Fibroblast of lung (primary cell): ENCODE measurements at regions not wholly inside any gene's neighbourhood (a gene's known extent, or its start where the extent isn't known, plus 50 kb on each side); places are given as distances from the start of the nearest gene placed in this dataset.

Source experiments
- DNase-seq, 2 donors: peaks; one replicate each; pipeline versions ENCODE4 v3.0.0 to v3.0.0-alpha.2; 2010; ENCODE audit warnings: low read depth in 2 of 2
- H2AFZ ChIP-seq: 2 replicates; pipeline ENCODE4 v1.5.1; 2012; ENCODE audit warnings: low read length, control low read depth, inconsistent platforms
- H3K27ac ChIP-seq: 2 replicates; pipeline ENCODE4 v1.5.1; 2011; ENCODE audit warnings: low read length, control low read depth; ENCODE audit not compliant: insufficient read depth
- H3K27me3 ChIP-seq: 2 replicates; pipeline ENCODE4 v1.5.1; 2011; ENCODE audit warnings: mild to moderate bottlenecking, low read length; ENCODE audit not compliant: control insufficient read depth, insufficient read depth
- H3K36me3 ChIP-seq: 2 replicates; pipeline ENCODE4 v1.5.1; 2011; ENCODE audit warnings: low read length; ENCODE audit not compliant: control insufficient read depth, insufficient read depth
- H3K4me1 ChIP-seq: 2 replicates; pipeline ENCODE4 v1.5.1; 2011; ENCODE audit warnings: low read length; ENCODE audit not compliant: control insufficient read depth, insufficient read depth; ENCODE audit errors: extremely low read depth
- H3K4me2 ChIP-seq: 2 replicates; pipeline ENCODE4 v1.5.1; 2011; ENCODE audit warnings: low read length, control low read depth; ENCODE audit not compliant: insufficient read depth; ENCODE audit errors: extremely low read depth
- H3K4me3 ChIP-seq, 4 experiments: fragments of 200-600 bp in 1 of 4; sonication (generic) in 1 of 4; replicated peaks in 1 of 4; 2 replicates each; pipeline ENCODE4 v1.5.1; 2011 to 2016; ENCODE audit warnings: low read length in 4 of 4, low read depth in 3 of 4, mild to moderate bottlenecking in 3 of 4, control low read depth in 2 of 4, inconsistent platforms in 1 of 4, mixed read lengths in 1 of 4; ENCODE audit not compliant: insufficient read depth in 1 of 4; ENCODE audit errors: control extremely low read depth in 1 of 4
- H3K79me2 ChIP-seq: 2 replicates; pipeline ENCODE4 v1.5.1; 2012; ENCODE audit warnings: mild to moderate bottlenecking, low read length, inconsistent platforms; ENCODE audit not compliant: control insufficient read depth, insufficient read depth
- H3K9ac ChIP-seq: 2 replicates; pipeline ENCODE4 v1.5.1; 2011; ENCODE audit warnings: mild to moderate bottlenecking, low read length, control low read depth; ENCODE audit not compliant: insufficient read depth
- H3K9me3 ChIP-seq: 2 replicates; pipeline ENCODE4 v1.5.1; 2012; ENCODE audit warnings: low read depth, low read length; ENCODE audit not compliant: control insufficient read depth, insufficient read depth
- H4K20me1 ChIP-seq: 2 replicates; pipeline ENCODE4 v1.5.1; 2011; ENCODE audit warnings: low read length; ENCODE audit not compliant: control insufficient read depth, insufficient read depth; ENCODE audit errors: extremely low read depth
- CTCF ChIP-seq, 2 donors: IDR thresholded peaks in 1 of 2; conservative IDR thresholded peaks in 1 of 2; 1 replicate in 1 of 2; 2 replicates in 1 of 2; pipeline ENCODE4 v1.5.1; 2011 to 2012; ENCODE audit warnings: low read length in 2 of 2, control low read depth in 1 of 2, inconsistent platforms in 1 of 2, low read depth in 1 of 2, mild to moderate bottlenecking in 1 of 2
- EZH2 ChIP-seq: IDR thresholded peaks from 2 replicates; pipeline ENCODE4 v1.5.1; 2012; ENCODE audit warnings: low read length, control low read depth, mild to moderate bottlenecking; ENCODE audit errors: missing control alignments

- Histone ChIP-seq H3K4me1 (no peaks in the 10 kb centered on the region), H3K4me3 (no peak overlapping the region), H3K9me3 (no peaks in the 10 kb centered on the region), H3K79me2 (no peaks in the 10 kb centered on the region), H3K4me2 (no peak overlapping the region), H2AFZ (no peak overlapping the region), H3K27ac (no peak overlapping the region), H3K36me3 (no peaks in the 10 kb centered on the region), H3K9ac (no peak overlapping the region), H3K27me3 (no peaks in the 10 kb centered on the region), H4K20me1 (no peaks in the 10 kb centered on the region)
- TF ChIP-seq EZH2 (no peak), CTCF (conservative IDR thresholded peaks at IDR 0.05 in 1 of 2, IDR thresholded peaks at IDR 0.05 in 1 of 2; ENCODE audit: low read depth in 1 of 2, low read length in 2 of 2) (no peak)
- no peak for DNase-seq
Observed at GRCh38 chr1:98333406-98333805, 328.1 kb upstream of the SNX7 start.

- no peak overlapping the region for H3K9ac ChIP-seq
- no peak overlapping the region for H3K4me3 ChIP-seq
- H3K27me3 ChIP-seq = no peaks in the 10 kb centered on the region
- H3K79me2 ChIP-seq = no peaks in the 10 kb centered on the region
- no peak for DNase-seq
- H3K4me1 ChIP-seq = peaks cover 5% of the 10 kb centered on the region
- no peak overlapping the region for H3K4me2 ChIP-seq
- H4K20me1 ChIP-seq = no peaks in the 10 kb centered on the region
- TF ChIP-seq CTCF (conservative IDR thresholded peaks at IDR 0.05 in 1 of 2, IDR thresholded peaks at IDR 0.05 in 1 of 2; ENCODE audit: low read depth in 1 of 2, low read length in 2 of 2) = no peak
- TF ChIP-seq EZH2 = no peak
- H3K27ac ChIP-seq = no peak overlapping the region
- H3K36me3 ChIP-seq = no peaks in the 10 kb centered on the region
- H3K9me3 ChIP-seq = no peaks in the 10 kb centered on the region
- H2AFZ ChIP-seq = no peak overlapping the region
Observed at GRCh38 chr1:98331718-98332311, 329.7 kb upstream of the SNX7 start.

GRCh38 chr1:98331243-98331642 is 330.3 kb upstream of the SNX7 start:
- no peaks in the 10 kb centered on the region for H3K9me3 ChIP-seq
- no peak for TF ChIP-seq CTCF (conservative IDR thresholded peaks at IDR 0.05 in 1 of 2, IDR thresholded peaks at IDR 0.05 in 1 of 2; ENCODE audit: low read depth in 1 of 2, low read length in 2 of 2)
- TF ChIP-seq EZH2 = no peak
- peaks cover 7% of the 10 kb centered on the region for H3K4me1 ChIP-seq
- H2AFZ ChIP-seq = no peak overlapping the region
- no peak overlapping the region for H3K9ac ChIP-seq
- no peaks in the 10 kb centered on the region for H4K20me1 ChIP-seq
- no peaks in the 10 kb centered on the region for H3K36me3 ChIP-seq
- no peak overlapping the region for H3K27ac ChIP-seq
- no peaks in the 10 kb centered on the region for H3K27me3 ChIP-seq
- no peak overlapping the region for H3K4me2 ChIP-seq
- H3K4me3 ChIP-seq = no peak overlapping the region
- peak in 1 of 2 donors; percentile 70 for DNase-seq
- no peaks in the 10 kb centered on the region for H3K79me2 ChIP-seq
